H1 (cell line): ENCODE measurements at regions not wholly inside any gene's neighbourhood (a gene's known extent, or its start where the extent isn't known, plus 50 kb on each side); places are given as distances from the start of the nearest gene placed in this dataset.

ENCODE experiments used
- MAFK ChIP-seq: IDR thresholded peaks from 2 replicates; pipeline ENCODE4 v1.6.1; 2012; ENCODE audit warnings: low read depth, mild to moderate bottlenecking, improper control_type of control experiment, low read length
- POLR2A ChIP-seq, 2 experiments: IDR thresholded peaks; 1 replicate in 1 of 2; 2 replicates in 1 of 2; pipeline ENCODE4 v1.6.1; 2011; ENCODE audit warnings: low read depth in 2 of 2, low read length in 2 of 2, mild to moderate bottlenecking in 2 of 2; ENCODE audit errors: control extremely low read depth in 1 of 2
- TCF12 ChIP-seq: IDR thresholded peaks from 2 replicates; pipeline ENCODE4 v1.6.1; 2011; ENCODE audit warnings: low read depth, mild to moderate bottlenecking, low read length
- TF ChIP-seq, protein P1 (sequence below): fragments of 300-600 bp; sonication (generic); IDR thresholded peaks from 2 replicates; pipeline ENCODE4 v1.7.1; 2012; ENCODE audit warnings: low read length, moderate library complexity, mild to moderate bottlenecking, inconsistent platforms; ENCODE audit not compliant: insufficient replicate concordance
- TF ChIP-seq, protein P2 (sequence below), 3 experiments: IDR thresholded peaks; 1 replicate in 2 of 3; 2 replicates in 1 of 3; pipeline versions ENCODE4 v1.5.1 to v1.6.1; 2011; ENCODE audit warnings: low read length in 3 of 3, mild to moderate bottlenecking in 3 of 3, inconsistent platforms in 2 of 3, low read depth in 1 of 3, moderate library complexity in 1 of 3; ENCODE audit not compliant: insufficient read depth in 1 of 3; ENCODE audit errors: control extremely low read depth in 1 of 3
- TF ChIP-seq, protein P3 (sequence below): IDR thresholded peaks from 2 replicates; pipeline ENCODE4 v1.6.1; 2012; ENCODE audit warnings: low read length, inconsistent platforms

DNA sequence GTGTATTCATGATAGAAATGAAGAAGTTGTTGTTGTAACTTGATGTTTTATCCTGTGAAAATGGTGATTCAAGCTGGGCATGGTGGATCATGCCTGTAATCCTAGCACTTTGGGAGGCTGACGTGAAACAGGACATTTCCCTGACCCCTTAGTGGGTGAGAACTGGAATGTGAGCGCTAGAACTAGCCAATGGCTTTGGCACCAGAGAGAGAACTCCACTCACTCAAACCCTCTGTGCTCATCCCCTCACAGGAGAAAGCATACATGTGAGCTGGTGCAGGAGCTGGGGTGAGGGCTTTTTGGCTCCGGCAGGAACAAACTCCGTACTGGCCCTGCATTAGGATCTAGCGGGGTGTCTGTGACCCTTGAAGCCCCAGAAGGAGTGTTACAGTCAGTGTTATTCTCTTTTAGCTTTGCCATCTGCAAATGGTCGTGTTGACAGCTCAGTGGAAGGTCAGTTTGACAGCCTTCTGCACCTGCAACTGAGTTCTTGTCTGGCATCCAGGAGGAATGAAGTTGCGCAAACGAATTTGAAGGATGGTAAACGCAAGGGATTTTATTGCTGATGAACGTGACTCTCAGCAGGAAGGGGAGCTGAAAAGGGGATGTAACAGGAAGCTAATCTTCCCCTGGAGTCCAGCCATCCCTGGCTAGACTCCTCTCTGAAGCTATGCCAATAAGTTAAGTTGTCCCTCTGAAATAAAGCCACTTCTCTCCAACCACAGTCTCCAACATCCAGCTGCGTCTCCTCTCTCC is 1016.6 kb upstream of the CADM2 start (continued):
- TF ChIP-seq, protein P1, sequence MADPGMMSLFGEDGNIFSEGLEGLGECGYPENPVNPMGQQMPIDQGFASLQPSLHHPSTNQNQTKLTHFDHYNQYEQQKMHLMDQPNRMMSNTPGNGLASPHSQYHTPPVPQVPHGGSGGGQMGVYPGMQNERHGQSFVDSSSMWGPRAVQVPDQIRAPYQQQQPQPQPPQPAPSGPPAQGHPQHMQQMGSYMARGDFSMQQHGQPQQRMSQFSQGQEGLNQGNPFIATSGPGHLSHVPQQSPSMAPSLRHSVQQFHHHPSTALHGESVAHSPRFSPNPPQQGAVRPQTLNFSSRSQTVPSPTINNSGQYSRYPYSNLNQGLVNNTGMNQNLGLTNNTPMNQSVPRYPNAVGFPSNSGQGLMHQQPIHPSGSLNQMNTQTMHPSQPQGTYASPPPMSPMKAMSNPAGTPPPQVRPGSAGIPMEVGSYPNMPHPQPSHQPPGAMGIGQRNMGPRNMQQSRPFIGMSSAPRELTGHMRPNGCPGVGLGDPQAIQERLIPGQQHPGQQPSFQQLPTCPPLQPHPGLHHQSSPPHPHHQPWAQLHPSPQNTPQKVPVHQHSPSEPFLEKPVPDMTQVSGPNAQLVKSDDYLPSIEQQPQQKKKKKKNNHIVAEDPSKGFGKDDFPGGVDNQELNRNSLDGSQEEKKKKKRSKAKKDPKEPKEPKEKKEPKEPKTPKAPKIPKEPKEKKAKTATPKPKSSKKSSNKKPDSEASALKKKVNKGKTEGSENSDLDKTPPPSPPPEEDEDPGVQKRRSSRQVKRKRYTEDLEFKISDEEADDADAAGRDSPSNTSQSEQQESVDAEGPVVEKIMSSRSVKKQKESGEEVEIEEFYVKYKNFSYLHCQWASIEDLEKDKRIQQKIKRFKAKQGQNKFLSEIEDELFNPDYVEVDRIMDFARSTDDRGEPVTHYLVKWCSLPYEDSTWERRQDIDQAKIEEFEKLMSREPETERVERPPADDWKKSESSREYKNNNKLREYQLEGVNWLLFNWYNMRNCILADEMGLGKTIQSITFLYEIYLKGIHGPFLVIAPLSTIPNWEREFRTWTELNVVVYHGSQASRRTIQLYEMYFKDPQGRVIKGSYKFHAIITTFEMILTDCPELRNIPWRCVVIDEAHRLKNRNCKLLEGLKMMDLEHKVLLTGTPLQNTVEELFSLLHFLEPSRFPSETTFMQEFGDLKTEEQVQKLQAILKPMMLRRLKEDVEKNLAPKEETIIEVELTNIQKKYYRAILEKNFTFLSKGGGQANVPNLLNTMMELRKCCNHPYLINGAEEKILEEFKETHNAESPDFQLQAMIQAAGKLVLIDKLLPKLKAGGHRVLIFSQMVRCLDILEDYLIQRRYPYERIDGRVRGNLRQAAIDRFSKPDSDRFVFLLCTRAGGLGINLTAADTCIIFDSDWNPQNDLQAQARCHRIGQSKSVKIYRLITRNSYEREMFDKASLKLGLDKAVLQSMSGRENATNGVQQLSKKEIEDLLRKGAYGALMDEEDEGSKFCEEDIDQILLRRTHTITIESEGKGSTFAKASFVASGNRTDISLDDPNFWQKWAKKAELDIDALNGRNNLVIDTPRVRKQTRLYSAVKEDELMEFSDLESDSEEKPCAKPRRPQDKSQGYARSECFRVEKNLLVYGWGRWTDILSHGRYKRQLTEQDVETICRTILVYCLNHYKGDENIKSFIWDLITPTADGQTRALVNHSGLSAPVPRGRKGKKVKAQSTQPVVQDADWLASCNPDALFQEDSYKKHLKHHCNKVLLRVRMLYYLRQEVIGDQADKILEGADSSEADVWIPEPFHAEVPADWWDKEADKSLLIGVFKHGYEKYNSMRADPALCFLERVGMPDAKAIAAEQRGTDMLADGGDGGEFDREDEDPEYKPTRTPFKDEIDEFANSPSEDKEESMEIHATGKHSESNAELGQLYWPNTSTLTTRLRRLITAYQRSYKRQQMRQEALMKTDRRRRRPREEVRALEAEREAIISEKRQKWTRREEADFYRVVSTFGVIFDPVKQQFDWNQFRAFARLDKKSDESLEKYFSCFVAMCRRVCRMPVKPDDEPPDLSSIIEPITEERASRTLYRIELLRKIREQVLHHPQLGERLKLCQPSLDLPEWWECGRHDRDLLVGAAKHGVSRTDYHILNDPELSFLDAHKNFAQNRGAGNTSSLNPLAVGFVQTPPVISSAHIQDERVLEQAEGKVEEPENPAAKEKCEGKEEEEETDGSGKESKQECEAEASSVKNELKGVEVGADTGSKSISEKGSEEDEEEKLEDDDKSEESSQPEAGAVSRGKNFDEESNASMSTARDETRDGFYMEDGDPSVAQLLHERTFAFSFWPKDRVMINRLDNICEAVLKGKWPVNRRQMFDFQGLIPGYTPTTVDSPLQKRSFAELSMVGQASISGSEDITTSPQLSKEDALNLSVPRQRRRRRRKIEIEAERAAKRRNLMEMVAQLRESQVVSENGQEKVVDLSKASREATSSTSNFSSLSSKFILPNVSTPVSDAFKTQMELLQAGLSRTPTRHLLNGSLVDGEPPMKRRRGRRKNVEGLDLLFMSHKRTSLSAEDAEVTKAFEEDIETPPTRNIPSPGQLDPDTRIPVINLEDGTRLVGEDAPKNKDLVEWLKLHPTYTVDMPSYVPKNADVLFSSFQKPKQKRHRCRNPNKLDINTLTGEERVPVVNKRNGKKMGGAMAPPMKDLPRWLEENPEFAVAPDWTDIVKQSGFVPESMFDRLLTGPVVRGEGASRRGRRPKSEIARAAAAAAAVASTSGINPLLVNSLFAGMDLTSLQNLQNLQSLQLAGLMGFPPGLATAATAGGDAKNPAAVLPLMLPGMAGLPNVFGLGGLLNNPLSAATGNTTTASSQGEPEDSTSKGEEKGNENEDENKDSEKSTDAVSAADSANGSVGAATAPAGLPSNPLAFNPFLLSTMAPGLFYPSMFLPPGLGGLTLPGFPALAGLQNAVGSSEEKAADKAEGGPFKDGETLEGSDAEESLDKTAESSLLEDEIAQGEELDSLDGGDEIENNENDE = no peak
- TF ChIP-seq, protein P2, sequence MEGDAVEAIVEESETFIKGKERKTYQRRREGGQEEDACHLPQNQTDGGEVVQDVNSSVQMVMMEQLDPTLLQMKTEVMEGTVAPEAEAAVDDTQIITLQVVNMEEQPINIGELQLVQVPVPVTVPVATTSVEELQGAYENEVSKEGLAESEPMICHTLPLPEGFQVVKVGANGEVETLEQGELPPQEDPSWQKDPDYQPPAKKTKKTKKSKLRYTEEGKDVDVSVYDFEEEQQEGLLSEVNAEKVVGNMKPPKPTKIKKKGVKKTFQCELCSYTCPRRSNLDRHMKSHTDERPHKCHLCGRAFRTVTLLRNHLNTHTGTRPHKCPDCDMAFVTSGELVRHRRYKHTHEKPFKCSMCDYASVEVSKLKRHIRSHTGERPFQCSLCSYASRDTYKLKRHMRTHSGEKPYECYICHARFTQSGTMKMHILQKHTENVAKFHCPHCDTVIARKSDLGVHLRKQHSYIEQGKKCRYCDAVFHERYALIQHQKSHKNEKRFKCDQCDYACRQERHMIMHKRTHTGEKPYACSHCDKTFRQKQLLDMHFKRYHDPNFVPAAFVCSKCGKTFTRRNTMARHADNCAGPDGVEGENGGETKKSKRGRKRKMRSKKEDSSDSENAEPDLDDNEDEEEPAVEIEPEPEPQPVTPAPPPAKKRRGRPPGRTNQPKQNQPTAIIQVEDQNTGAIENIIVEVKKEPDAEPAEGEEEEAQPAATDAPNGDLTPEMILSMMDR (IDR thresholded peaks at IDR 0.05; ENCODE audit: control extremely low read depth in 1 of 3, insufficient read depth in 1 of 3, low read depth in 1 of 3, low read length in 3 of 3) = no peak
- TF ChIP-seq TCF12 = no peak
- TF ChIP-seq, protein P3, sequence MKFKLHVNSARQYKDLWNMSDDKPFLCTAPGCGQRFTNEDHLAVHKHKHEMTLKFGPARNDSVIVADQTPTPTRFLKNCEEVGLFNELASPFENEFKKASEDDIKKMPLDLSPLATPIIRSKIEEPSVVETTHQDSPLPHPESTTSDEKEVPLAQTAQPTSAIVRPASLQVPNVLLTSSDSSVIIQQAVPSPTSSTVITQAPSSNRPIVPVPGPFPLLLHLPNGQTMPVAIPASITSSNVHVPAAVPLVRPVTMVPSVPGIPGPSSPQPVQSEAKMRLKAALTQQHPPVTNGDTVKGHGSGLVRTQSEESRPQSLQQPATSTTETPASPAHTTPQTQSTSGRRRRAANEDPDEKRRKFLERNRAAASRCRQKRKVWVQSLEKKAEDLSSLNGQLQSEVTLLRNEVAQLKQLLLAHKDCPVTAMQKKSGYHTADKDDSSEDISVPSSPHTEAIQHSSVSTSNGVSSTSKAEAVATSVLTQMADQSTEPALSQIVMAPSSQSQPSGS = no peak
- TF ChIP-seq POLR2A (IDR thresholded peaks at IDR 0.05; ENCODE audit: control extremely low read depth in 1 of 2, low read depth in 2 of 2, low read length in 2 of 2) = no peak
- no peak for TF ChIP-seq MAFK
